ENCODE measurements at regions not wholly inside any gene's neighbourhood (a gene's known extent, or its start where the extent isn't known, plus 50 kb on each side); places are given as distances from the start of the nearest gene placed in this dataset.
"Not testable (repeated sequence)": the region's sequence is repeated elsewhere in the genome, so short reads cannot be mapped to it uniquely, and the experiment has no call there.

DNA sequence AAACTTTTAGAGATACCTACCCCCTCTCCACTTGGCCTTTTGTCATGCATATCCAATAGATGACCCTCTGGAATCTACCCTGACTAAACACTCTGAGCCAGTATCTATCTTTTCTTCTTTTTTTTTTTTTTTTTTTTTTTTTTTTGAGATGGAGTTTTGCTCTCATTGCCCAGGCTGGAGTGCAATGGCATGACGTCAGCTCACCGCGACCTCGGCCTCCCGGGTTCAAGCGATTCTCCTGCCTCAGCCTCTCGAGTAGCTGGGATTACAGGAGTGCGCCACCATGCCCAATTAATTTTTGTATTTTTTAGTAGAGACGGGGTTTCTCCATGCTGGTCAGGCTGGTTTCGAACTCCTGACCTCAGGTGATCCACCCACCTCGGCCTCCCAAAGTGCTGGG, 50.8 kb upstream of the GRIN2B start:
- DNase-seq (ENCODE audit: low spot score) = not testable (repeated sequence)

DNA sequence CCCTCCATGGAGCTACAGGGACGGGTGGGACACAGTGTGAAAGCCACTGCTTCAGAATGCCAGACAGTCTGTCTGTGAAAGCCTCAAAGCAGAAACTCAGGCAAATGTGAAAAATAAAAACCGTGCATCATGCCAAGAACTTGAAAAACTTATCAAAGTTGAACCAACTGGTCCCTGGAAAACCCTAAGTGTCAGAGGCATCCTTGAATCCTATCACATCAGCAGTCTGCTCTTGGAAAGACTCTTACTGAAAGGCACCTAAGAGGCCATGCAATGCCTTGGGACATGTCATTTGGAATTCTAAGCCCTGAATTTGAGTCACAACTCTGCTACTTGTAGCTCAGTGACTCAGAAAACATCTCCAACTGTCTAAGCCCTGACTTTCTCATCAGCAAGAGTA, 62.4 kb upstream of the GRIN2B start:
- no peak for DNase-seq (ENCODE audit: low spot score)

DNA sequence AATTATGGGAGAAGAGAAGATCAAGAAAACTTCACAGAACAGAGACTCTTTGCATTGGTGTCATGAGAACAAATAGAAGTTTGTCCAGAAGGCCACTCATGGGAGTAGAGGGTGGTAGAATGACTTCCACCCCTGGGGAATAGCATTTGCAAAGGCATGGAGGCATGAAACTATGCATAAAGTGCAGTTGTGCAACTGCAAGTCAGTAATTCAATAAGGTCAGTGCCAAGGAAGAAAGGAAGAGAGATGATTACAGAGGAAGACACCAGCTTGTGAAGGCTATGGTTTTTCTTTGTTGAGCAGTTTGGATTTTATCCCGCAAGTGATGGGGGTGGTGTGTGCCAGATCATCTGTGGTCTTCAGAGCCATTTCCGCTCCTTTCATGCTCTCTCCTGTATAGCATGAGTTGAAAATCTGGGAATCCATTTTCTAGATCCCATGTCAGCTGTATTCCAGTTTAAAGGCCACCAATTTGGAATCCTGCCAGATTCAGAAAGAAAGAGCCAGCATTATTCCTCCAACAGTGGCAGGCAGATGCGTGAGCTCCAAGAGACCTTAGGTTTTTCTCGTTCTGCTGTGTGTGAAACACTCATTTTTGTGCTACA, 67.6 kb upstream of the GRIN2B start:
- DNase-seq (ENCODE audit: low spot score) = no peak

DNA sequence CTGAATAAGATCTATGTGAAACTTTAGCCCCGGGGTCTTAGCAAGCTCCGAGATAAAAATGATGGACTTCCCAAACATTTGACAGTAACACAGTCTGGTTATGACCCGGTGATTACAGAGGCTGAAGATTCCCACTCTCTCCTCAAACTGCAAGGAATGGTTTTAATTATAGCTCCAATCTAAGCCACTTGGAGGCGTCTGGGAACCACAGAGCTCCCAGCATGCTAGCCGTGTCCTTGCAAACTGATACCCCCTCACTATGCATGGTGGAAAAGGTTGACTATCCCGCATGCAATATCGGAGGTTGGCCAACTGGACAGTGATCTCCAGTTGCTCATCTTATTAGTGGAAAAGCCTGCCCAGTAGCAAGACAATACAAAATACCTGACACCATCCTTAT, 76.5 kb upstream of the GRIN2B start:
- no peak for DNase-seq (ENCODE audit: low spot score)

DNA sequence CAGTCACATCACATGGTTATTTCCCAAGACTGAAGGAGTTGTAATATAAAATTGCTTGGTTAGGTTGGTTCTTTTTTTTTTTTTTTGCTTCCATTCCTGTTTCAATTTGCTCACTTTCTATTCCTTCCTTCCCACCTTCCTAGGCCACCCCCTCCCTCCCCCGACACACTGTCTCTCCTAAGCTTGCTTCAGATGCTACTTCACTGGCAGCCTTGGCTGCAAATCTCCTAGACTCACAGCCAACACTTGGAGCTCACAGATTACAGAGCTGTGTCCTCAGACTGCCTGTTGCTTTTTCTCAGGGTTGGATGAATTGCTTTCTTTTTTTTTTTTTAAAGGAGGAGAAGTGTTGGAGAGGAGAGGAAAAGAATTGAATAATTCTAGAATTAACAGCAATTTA, 77.3 kb upstream of the GRIN2B start:
- DNase-seq (ENCODE audit: low spot score) = no peak

DNA sequence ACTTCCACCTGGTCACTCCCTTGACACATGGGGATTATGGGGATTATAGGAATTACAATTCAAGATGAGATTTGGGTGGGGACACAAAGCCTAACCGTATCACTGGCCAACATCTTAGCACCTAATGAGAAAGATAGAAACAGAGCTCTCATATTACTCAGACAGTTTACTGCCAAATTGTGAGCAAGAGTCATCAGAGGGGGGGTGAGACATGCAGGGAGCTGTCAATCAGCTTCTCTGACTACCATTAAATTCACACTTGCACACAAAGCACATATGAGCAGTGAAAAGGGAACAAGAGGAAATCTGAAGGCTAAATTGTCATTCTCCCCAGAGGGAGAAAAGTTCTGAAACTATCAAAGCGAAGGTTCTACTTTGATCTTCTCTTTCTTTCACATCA, 78.1 kb upstream of the GRIN2B start:
- no peak for DNase-seq (ENCODE audit: low spot score)

DNA sequence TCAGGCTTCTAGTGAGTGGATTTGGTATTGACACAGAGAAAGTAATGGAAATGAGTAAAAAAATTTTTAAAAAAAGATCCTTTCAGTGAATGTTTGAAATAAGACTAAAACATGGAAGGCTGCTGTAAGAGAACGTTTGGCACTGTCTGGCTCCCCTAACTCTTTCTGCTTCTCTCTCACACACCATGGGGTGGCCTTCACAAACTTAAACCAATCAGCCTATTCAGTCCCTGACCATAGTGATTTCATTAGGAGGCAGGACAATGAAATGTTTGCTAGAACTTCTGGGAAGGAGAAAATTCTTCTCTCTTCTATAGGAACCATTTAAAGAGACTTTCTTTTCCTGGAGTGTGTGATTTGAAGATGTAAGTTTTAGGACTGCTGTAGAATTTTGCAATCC, 84.2 kb upstream of the GRIN2B start:
- no peak for DNase-seq (ENCODE audit: low spot score)

DNA sequence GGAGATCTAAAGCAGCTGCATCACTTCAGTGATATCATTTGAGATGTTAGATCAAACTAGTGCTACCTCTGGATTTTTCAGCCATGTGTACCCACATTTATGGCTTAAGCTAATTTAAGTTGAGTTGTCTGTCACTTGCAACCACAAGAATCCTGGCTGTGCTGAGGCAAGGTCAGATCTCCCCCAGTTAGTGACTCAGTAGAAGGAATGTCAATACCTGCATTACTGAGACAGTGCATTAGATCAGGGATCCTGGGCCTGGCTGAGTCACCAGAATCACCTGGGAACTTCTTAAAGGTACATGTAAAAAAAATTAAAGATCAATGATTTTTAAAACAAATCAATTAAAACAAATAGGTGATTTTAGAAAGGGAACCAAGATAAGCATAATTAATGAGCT, 84.6 kb upstream of the GRIN2B start:
- DNase-seq (ENCODE audit: low spot score) = no peak

DNA sequence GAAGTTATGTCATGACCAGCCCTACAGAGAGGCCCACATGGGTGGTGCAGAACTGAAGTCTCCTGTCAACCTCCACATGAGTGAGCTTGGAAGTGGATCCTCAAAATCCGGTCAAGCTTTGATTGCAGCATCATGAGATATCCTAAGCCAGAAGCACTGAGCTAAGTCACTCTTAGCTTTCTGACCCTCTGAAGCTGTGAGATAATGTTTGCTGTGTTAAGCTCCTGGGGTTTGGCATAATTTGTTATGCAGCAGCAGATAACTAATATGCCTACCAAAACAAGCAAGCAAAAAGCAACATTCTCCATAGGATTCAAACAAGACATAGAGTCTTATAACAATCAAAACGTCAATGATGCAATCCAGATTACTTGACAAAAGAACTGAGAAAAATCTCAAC, 87.6 kb upstream of the GRIN2B start:
- no peak for DNase-seq (ENCODE audit: low spot score)

DNA sequence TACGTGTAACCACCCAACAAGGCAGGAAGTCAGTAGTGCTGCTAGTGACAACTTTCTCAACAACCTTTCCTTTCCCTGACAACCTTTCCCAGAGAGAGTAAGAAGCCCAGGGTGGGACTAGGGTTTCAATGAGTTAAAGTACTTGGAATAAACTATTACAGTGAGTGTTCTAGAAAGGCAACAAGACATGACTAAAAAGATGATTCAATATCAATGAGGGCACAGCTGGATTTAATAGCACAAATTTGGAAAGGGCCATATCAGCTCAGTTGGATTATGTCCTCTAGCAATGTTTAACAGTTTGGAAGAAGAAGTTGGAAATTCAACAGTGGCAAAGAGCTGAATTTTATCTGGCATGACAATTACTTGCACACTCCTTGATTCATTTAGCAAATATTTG, 90.4 kb upstream of the GRIN2B start:
- no peak for DNase-seq (ENCODE audit: low spot score)

DNA sequence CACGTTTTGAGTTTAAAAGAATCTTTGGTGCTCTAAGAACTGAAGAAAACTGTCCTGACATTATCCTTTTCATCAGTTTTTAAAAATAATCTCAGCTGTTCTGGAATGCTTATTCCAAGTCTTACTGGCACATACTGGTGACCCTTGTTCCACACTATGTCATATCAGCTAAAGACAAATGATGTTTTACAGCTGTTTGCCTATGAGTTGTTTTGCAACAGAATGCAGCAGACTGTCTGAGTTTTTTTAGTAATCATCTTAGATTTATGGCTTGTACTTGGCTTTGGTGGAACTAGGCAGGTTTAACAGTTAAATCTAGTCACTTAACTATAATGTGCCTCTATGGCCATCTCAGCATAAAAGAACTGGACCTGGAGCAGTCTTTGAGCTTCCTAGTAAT, 91.6 kb upstream of the GRIN2B start:
- DNase-seq (ENCODE audit: low spot score) = no peak

DNA sequence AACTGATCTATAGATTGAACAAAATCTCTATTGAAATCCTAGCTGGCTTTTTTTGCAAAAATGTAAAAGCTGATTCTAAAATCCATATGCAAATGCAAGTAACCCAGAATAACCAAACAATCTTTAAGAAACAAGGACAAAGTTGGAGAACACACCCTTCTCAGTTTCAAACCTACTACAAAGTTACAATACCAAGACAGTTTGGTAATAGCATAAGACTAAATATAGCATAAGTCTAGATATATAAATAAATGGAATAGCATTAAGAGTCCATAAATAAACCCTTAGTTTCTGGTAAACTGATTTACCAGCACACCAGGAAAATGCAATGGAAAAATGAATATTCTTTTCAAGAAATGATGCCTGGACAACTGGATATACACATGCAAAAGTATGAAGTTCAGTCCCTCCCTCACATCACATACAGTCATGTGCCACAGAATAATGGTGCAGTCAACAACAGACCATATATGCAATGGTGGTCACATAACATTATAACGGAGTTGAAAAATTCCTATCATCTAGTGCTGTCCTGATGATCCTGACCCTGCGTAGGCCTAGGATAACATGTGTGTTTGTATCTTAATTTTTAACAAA, 94.5 kb upstream of the GRIN2B start:
- DNase-seq (ENCODE audit: low spot score) = no peak

DNA sequence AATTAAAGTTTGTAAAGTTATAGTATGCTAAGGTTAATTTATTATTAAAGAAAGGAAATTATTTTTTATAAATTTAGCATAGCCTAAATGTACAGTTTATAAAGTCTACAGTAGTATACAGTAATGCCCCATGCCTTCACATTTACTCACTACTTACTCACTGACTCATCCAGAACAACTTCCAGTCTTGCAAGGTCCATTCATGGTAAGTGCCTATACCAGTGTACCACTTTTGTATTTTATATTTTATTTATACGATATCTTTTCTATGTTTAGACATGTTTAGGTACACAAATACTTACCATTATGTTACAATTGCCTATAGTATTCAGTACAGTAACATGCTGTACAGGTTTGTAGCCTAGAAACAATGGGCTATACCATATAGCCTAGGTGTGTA, 95.1 kb upstream of the GRIN2B start:
- no peak for DNase-seq (ENCODE audit: low spot score)

DNA sequence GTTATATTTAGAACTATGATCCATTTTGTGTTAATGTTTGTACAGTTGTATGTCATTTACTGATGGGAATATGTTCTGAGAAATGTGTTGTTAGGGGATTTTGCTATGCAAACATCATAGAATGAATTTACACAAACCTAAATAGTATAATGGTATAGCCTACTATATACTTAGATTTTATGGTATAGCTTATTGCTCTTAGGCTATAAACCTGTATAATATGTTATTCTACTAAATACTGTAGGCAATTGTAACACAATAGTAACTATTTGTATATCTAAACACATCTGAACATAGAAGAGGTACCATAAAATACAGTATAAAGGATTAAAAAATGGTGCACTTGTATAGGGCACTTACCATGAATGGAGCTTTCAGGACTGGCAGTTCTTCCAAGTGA, 105.4 kb upstream of the GRIN2B start:
- DNase-seq (ENCODE audit: low spot score) = no peak

DNA sequence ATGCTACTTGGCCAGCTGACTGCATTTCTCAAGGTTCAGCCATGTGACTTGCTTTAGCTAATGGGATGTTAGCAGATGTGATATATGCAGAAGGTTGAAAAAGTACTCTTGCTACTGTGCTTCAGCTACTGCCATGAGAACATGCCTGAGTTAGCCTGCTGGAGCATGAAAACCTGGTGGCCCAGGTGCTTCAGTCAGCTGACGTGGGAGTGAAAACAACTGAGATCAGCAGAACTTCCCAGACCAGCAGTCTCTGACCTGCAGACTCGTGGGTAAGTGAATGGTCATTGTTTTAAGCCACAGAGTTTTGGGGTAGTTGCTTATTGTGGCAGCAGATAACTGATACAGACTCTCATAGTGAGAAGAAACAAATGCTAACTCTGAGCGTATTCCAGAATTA, 118.6 kb upstream of the GRIN2B start:
- no peak for DNase-seq (ENCODE audit: low spot score)

DNA sequence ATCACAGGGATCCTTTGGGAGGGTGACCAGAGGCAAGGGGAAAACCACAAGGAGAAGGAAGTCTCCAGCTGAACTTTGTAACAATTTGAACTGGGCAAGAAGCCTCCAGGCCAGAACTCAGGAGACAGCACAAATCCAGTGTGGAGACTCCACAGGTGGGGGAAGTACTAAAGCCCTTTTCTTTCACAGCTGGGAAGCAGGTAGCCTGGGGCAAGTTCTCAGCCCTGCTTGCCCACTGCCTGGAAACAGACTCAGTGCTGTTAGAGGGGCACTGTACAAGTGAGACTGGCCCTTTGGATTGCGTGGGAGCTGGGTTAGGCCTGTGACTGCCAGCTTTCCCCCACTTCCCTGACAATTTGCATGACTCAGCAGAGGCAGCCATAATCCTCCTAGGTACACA, 120.2 kb upstream of the GRIN2B start:
- DNase-seq (ENCODE audit: low spot score) = not testable (repeated sequence)

DNA sequence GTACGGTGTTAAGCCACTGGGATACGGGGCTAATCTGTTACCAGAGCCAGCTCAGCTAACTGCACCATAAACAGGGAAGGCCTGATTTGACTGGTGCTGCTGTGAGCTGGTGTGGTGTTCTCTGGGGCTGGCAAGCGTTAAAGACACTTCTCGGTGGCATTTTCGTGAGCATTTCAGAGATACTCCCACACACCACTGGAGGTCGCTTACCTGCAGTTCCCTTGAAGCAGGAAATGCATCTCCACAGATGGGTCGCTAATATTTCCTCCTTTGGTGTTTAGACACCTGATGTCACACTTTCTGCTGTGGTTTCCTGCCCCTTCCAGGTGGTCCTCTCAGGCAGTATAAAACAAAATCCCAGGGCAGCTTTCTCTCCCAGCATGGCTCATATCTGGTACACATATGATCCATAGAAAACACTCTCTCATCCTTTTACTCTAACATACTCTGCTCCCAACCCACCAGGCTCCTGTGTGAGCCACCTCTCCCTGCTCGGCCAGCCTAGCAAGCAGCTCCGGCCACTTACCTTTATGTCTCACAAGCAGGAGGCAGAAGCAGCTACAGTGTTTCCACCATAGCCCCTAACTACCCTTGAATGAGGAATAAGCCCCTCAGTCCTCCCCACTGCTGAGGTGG, 129.9 kb upstream of the GRIN2B start:
- no peak for DNase-seq (ENCODE audit: low spot score)

DNA sequence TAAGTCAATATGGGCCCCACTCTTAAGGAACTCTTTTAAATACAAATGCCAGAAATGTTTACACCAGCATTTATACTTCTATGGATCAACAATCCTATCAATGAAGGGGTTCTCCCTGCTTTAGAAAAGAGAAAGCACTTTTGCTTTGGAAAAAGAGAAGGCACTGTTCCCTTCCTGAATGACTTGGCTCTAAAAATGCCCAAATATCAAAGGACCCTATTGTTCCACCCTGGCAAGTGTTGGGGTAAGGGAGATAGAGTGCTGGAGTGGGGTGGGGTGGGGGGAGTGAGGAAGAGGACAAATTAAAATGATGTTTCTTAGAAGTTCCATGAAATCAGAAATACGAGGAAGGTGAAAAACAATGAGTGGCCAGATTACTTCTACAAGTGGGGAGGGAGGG, 131.6 kb upstream of the GRIN2B start:
- DNase-seq (ENCODE audit: low spot score) = no peak

DNA sequence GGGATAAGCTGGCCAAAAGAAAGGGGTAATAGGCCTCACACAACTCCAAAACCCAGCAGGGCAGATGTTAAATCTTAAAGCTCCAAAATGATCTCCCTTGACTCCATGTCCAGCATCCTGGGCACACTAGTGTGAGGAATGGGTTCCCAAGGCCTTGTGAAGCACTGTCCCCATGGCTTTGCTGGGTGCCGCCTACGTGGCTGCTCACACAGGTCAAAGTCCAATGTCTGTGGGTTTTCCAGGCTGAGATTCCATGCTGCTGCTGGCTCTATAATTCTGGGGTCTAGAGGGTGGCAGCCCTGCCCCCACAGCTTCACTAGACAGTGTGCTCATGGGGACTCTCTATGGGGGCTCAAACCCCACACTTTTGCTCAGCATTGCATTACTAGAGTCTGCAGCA, 145.3 kb upstream of the GRIN2B start:
- DNase-seq (ENCODE audit: low spot score) = no peak

DNA sequence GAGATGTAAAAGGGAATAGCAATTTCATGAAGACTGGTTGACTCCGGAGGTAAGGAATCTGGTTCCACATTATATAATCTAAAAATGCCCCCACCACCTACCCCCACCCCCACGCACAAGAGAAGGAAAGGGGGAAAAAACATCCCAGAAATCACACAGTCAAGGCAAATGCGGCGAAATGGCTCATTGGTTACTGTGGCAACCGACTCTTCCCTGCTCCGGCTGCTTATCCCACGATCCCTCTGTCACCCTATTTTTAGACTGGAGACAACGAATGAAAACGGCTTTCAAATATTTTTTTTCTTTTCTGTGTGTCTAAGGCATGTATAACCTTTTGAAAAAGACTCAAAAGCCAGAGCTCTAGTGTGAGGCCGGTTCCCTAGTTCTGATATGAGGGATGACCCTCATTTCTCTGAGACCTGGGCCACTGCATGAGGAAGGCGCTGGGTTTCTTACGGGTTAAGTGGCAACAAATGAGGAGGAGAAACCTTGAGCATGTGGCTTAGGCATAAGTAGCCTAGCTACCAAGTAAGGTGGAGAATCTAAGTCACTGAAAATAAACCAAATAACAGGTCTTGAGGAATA, 148.3 kb upstream of the GRIN2B start:
- no peak for DNase-seq (ENCODE audit: low spot score)

DNA sequence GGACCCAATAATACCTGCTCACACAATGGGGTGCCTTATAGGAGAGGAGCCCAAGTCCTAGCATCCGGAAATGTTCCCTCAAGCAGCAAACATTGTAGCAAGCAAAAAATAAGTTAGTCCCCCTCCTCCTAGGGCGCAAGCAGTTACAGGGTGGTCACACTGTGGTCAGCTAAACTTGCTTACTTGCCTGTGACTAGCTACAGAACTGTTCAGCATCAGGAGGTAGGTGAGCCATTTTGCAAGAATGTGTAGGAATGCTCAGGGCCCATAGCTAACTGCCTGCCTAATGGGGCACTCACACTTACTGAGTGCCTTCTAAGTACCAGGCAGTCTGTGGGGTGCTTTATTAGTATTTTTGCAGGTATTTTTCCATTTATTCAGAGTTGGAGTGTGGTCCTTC, 154.6 kb upstream of the GRIN2B start:
- DNase-seq (ENCODE audit: low spot score) = no peak

DNA sequence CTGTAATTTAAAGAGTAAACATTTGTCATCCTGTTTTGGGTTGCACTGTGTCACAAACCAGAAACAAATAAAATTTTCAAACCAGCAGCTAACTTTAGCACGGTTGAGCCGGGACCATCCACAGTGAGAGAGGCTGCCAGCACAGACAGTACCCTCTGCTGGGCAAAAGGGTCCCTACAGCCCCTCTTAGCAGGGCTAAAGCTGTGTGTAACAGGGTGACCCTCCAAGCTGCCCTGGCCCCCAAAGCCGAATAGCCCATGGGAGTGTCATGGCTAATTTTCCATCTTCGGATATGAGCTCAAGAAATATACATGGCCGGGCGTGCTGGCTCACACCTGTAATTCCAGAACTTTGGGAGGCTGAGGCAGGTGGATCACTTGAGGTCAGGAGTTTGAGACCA, 157.1 kb upstream of the GRIN2B start:
- no peak for DNase-seq (ENCODE audit: low spot score)
